Stimulated activated CD4-positive, alpha-beta T cell treated with anti-CD3 and anti-CD28 coated beads, Interleukin-4, amount 100 ng/mL, for 24 hours (primary cell): ENCODE measurements at regions not wholly inside any gene's neighbourhood (a gene's known extent, or its start where the extent isn't known, plus 50 kb on each side); places are given as distances from the start of the nearest gene placed in this dataset.
"Not testable (repeated sequence)": the region's sequence is repeated elsewhere in the genome, so short reads cannot be mapped to it uniquely, and the experiment has no call there.

Experiments
- DNase-seq: peaks from one replicate; pipeline ENCODE4 v3.0.0-alpha.2; 2020

DNA sequence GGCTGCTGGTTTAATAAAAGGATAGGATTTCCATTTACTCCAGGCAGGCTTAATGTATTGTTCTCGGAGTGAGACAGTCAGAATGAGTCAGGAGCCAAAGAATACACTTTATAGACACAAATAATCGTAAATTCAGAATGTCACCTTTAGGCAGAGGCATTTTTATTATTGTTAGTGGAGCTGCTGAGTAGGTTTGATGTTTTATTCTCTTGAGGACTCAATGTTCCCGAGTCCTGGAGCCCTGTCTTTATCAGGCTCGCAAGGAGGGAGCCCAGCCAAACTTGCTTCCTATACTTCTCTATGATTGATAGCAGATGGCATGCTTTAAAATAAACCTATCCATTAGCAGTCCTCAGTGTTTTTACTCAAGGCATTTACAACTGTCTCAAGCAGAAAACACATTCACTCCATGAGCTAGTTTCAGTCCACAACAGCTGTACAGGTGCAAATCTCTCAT, 492.3 kb upstream of the ZEB2 start:
- no peak for DNase-seq

DNA sequence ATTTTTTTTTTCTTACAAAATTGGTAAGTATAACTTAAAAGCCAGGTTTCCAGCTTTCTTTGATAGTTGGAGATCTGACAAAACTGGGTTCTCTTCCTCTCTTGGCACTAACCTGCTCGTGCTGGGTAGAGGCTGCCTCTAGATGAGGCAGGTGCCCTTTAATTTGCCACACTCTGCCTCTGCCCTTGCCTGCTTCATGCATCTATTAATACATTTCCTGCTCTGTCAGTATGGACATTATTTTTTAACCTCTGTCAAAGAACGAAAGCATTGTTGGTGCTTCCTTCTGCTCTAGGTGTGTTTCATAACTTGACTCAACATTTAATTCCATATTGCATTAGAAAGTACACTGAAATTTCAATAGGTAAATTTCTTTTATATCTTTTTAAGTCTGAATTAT, 490.7 kb upstream of the ZEB2 start:
- DNase-seq, result no peak

DNA sequence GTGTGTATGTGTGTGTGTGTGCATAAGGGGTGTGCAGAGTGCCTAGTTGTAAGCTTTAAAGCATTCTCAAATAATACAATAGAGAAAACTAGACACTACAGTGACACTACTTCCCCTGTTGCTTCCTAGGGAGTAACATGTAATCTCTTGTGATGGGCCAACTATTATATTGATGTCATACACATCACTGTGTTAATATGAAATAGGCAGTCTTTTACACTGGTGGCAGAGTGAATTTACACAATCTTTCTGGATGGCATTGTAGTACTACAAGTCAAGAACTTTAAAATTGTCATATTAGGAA, 488.0 kb upstream of the ZEB2 start:
- no peak for DNase-seq

DNA sequence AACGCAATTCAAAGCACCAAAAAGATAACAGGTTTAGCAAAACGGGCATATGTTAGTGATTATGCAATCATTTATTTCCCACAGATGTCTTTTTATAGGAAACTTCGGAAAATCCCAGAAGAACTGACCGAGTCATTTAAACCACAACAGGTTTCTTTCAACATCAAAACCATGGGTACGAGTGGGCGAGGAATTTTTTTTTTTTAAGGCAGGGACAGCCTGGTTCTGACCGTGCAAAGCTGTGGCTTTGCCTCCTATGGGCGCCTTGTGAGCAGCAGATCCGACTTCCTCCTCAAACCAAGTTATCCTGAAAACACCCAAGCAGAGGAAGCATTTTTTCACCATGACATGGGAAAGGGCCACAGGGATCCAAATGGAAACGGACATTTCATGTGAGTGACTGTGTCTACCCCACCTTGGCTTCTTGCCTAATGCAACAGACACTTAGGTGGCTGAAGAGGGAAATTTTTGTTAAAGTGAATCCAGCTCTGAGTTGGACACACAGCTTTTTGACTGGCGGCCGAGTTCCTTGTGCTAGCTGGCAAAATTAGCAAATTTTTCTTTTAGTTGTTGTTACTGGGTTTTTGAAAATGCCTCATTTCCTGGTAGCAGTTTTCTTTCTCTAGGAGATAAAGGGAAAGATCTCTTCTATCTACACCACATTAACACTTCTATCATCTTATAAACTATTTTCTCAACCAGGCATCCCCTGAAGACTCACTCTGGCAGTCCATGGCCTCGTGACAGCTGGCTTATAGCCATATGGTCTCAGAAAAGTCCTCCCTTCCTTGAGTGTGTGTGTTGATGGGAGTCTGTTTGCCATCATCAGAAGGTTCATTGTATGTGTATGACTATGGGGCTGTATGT, 487.4 kb upstream of the ZEB2 start:
- no peak for DNase-seq

DNA sequence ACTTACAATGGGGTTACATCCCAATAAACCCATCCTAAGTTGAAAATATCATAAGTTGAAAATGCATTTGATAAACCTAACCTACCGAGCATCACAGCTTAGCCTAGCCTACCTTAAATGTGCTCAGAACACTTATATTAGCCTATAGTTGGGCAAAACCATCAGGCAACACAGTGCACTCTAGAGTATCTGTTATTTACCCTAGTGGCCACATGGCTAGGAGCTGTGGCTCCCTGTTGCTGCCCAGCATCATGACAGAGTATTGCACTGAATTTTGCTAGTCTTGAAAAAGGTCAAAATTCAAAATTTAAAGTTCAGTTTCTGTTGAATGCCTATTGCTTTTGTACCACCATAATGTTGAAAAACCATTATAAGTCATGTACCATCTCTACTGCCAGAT, 482.7 kb upstream of the ZEB2 start:
- DNase-seq, result no peak

DNA sequence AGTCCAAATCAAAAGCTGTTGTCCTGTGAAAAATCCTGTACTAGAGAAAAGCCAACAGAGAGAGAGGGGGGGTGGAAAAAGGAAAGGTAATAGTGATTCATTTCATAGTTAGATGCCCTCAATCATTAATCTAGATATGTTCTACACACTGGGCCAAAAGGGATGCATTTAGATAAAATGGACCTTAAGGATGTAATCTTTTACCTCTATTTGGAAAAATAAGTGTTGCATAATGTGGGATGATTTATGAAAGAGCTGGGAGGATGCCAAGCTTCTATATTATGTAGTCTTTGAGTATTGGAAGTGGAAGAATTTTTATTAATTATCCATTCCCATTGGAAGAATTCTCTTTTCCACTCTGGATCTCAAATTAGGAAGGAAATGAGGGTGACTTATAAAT, 480.5 kb upstream of the ZEB2 start:
- DNase-seq, result no peak

DNA sequence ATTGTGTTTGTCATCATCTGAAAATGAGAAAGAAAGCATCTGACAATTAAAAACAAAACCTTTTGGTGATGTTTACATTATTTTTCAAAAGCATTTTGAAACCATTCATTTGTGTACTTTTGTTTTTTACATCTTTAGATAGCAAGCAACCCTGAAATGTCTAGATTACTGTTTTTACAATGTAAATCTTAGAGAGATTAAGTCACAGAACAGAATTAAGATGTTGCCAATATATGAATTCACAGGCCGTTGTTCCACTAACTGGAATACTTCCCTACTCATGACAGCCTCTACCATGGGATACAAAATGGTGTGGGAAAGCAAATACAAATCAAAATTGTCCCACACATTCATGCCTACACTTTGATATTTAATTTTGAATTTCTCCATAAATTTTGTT, 480.0 kb upstream of the ZEB2 start:
- DNase-seq, result no peak

DNA sequence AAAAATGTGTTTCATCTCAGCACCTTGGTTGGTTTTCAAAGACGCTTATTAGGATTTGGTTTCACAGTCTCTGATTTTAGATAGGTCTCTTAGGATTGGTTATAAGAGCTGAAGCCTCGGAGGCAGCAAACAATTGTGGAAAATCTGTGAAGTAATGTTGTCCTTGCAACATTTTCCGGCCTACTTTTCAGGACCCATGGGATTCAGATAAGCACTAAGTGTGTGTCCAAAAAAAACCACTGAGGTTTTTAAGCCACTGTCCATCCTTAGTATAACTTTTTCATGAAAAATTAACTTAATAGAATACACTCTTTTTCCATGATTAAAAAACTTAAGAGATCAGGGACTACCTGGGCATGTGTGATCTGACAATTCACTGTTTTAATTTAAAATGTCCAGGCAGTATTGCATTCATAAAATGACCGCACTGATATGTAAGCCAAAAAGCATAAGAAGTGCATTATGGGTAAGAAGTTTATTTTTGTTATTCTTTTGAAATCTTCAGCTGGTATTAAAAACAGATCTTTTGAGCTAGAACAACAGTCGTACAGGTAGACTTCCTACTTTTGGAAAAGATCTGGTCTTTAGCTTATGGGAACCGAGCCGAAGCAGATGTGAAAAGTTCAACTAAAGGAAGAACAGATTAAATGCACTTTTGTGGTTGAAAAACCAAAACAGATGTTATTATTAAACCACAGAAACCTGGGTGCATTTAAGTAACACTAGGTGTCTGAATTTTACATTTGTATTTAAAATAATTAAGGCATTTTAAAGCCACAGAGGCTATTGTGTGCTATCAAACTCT, 479.4 kb upstream of the ZEB2 start:
- DNase-seq, result no peak

DNA sequence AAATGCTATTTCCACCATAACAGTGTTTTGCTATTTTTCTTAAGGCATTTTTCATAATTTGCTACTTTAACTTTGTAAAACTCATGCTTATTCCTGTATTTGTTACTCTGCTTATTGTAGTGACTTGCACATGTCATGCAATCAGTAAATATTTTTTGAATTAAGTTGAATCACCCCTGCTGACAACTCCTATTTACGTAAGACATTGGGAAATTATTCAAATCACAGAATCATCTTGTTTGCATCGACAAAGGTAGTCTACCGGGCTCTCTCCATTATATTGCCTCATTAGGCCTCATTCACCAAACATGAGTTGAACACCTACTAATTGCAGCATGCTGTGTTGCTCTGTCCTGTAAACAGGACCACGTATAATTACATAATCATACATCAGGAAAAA, 478.5 kb upstream of the ZEB2 start:
- DNase-seq, result no peak

DNA sequence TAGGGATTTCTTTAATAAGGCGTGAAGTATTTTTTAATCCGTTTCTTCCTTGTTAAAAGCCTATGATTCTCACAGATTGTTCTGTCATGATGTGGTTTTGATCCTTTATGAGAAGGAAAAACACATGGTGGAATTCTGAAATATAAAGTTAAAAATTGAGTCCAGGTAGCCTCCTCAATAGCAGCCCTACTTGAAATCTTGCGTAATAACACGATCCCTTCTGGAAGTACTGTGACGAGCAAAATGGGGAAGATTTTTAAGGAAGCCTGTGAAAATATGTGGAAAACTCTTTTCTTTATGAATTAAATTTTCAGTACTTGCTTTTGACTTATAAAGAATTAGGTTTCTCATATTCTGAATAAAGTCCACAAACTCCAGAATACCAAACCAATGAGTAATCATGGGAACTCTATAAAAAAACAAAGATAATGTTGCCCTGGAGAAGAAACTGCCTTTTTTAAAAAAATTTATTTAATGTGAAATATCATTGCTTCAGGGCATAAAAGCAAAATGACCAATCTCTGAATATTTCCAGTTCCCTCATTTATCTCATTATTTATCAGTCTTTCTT, 476.4 kb upstream of the ZEB2 start:
- no peak for DNase-seq

DNA sequence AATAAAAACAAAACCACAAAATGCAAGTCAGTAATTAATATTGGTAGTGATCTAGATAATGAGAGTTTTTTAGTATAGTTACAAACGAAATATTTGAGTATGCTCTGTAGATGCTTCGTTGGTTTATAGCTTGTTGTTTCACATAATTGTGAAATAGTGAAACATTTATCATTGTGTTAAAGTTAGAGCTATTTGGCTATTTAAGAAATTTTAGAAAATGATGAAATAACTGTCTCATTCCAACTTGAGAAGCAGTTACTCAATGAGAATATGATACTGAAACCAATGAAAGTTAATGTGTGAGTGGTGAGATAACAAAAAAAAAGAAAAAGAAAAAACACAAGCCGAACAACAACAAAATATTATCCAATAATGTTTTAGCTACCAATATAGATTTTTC, 475.6 kb upstream of the ZEB2 start:
- DNase-seq, result no peak

DNA sequence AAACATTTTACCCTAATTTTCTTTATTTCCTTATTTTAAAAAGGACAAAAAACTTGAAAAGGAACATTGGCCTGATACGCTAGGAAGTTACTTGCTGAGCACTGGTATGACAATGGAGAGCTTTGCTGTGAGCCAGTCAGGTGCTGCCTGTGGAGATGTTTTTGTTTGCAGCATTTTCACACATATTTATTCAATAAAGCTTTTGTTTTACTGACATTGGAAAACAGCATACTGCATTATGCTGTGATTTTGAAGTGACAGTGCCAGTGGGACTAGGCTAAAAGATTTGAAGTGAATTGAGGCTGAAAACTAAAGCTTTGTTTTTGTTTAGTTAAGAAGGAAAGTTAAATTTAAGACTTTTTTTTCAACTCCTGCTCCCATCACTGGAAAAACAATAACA, 470.7 kb upstream of the ZEB2 start:
- no peak for DNase-seq

DNA sequence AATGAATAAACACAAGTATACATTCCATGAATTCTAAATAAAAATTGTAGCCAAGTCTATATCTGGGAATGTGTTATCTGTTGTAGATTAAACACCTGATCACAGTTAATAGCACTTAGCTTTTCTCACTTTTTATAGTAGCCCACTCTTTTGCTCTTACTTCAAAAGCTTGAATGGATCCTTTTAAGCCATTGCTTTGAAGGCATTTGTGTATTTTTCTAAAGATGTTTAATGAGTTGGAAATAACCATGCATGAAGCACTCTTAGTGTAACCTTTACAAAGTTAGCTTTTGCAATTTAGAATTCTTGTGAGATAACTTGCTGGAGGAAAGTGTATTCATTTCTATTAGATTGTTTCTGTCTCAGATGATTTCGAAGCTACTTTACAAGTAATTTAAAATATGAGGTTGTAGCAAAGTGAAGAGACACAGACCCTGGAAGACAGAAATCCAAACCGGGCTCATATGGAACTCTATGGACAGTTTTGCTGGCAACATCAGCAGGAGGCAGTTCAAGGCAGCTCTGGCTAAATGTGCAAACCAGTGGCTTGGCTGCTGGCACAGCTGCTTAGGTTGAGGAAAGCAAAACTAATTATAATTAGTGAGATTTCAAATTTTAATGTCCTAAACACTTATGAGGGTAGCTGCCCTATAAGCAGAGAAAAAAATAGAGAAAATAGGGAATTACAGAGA, 469.8 kb upstream of the ZEB2 start:
- DNase-seq, result no peak

DNA sequence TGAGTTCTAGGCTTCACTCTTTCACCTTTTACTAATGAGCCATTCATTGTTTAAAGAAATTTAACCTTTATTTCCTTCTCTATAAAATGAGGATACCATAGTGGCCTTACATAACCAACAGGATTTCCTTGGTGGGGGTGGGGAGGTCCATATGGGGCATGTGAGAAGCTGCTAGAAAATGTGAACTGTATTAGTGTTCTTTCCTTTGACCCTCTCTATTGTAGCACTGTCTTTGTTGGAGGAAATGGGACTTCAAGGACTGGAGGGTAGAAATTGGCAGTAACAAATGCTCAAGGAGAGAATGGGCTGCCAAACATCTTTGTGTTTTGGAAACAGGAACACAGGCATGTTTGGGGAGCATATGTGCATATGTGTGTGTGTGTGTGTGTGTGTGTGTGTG, 468.7 kb upstream of the ZEB2 start:
- no peak for DNase-seq

DNA sequence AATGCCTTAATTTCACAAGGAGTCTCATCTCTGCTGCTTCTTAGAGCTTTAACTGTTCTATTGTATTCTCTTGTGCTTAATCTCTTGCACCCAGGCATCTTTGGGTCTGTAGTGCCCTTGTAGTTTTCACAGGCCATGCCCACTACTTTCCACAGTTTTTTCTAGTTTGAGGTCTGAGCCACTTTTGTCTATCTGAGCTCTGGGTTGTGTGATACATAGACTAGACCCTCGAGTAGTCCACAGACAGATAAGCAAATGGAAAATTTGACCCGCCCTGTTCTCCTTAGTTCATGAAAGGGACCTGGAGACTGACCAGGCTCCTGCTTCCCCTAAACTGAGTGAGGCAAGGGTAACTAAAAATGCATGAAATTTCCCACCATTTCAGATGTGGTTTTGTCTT, 466.8 kb upstream of the ZEB2 start:
- DNase-seq, result no peak

DNA sequence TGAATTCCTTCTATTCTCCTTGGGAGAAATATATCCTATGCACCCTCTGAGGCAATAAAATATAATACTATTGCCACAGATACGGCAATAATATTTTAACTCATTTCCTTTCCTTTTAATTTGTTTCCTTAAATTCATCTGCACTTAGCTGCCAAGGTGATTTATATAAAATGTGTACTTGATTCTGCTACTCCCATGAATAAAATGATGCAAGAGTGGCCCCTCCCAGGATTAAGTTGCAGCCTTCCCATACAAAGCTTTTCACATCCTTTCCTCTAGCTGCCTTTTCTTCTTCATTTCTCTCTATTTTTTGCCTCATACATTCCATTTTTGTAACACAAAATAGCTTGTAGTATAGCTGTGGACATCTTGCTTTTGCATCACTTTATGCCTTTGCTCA, 464.1 kb upstream of the ZEB2 start:
- DNase-seq, result no peak

DNA sequence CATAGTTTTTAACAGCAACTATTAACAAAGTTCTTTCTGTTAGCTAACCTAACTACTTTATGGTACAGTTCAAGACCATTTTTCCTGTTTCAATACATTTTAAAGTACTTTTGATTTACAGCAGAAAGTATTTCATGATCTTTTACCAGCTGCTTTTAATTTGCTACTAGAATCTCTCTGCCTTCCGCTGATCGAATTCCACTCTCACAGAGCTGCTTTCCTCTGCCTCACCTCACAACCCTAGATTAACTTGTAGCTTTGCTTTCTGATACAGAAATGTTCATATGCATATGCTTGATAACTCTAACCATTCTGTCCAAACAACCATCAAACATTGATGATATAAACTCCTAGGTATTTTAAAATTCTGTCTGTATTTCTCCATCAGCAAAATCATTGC, 463.2 kb upstream of the ZEB2 start:
- no peak for DNase-seq

DNA sequence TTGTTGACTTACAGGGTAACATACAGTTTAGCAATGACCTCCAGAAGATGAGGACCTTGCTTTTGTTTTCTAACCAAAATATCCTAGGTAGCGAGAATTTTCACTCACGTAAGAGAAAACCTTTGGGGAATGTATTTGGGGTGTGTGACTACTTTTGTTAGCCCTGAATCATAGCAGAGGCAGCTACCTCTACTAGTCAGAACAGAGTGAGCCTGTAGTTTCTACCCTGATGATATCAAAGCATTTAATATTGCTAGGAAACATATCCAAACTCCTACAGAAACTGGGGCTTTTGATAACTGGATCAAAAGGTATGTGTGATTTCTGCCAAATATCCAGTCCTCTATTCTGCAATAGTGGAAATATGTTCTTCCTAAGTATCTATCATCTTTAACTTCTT, 462.6 kb upstream of the ZEB2 start:
- no peak for DNase-seq

DNA sequence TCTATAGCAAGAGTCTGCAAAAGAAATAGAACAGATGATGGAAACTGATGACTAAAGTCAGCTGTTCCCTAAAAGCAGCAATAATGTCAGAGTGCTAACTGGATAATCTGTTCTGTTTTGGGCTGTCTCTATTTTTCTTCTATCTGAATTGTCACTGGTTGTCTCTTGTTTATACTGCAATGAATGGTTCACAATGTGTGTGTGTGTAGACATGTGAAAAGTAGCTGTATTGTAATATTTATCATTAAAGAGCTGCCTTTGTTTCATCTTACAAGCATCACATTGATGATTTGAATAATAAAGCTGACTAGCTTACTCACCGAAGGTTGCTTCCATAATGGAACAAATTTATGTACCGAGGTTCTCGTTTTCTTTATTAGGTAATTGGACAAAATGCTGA, 456.0 kb upstream of the ZEB2 start:
- DNase-seq, result no peak

DNA sequence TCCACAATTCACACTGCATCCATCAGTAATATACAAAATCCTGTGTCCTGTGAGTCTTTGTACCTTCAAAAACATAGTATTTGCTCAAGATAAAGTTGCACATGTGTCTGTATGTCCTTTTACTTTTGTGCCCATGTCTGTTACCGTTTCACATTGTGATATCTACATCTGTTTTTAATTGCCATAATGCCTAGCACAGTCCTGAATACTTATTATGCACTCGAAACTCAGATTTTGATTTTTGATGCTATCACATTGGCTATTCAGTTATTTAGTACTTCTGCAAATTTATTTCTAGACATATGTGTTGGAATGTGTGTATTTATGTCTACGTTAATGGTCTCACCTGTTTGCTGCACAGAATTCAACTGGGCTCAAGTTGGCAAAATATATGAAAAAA, 452.8 kb upstream of the ZEB2 start:
- DNase-seq, result no peak

DNA sequence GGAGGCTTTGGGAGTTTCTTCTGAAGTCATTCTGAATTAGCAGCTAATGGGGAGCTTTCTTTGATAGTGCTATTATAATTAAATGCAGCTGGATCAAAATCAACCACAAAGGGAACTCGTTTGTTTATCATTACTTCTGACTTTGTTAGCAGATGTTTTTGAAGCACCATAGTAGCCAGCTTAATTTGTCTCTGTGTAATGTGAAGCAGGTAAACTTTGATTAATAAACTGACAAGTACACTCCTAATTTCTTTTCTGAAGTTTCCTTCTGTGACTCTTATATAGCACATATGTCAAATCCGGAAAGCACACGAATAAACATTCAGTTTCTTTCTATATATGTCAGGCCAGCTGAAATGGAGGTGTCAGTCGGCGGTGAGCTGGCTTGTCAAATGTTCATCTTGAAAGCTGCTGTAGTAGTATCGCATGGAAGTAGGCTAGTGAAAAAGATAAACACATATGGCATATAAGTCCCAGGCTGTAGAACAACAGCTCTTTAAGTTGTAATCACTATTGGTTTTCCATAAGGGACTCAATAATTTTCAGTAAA, 451.9 kb upstream of the ZEB2 start:
- DNase-seq, result no peak

DNA sequence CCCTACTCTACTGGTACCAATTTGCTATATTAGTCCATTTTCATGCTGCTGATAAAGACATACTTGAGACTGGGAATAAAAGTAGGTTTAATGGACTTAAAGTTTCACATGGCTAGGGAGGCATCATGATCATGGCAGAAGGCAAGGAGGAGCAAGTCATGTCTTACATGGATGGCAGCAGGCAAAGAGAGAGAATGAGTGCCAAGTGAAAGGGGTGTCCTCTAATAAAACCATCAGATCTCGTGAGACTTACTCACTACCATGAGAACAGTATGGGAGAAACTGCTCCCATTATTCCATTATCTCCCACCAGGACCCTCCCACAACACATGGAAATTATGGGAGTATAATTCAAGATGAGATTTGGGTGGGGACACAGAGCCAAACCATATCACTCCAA, 450.5 kb upstream of the ZEB2 start:
- DNase-seq, result not testable (repeated sequence)

DNA sequence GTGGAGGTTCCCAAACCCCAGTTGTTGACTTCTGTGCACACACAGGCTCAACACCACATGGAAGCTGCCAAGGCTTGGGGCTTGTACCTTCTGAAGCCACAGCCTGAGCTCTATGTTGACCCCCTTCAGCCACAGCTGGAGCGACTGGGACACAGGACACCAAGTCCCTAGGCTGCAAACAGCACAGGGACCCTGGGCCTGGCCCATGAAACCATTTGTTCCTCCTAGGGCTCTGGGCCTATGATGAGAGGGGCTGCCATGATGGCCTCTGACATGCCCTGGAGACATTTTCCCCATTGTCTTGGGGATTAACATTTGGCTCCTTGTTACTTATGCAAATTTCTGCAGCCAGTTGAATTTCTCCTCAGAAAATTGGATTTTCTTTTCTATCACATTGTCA, 449.6 kb upstream of the ZEB2 start:
- not testable (repeated sequence) for DNase-seq
